ENCODE measurements at regions not wholly inside any gene's neighbourhood (a gene's known extent, or its start where the extent isn't known, plus 50 kb on each side); places are given as distances from the start of the nearest gene placed in this dataset.

GRCh38 chr2:5290900-5291546, 401.2 kb upstream of the SOX11 start:
- peak; percentile 3 for DNase-seq (ENCODE audit: low read depth, low spot score)
- H3K4me3 ChIP-seq (ENCODE audit: low read depth, low read length): no peak overlapping the region
- in situ Hi-C loops (cut with HindIII; ENCODE audit: low sequenced_read_pairs): no loop called here
- TF ChIP-seq, protein P1, sequence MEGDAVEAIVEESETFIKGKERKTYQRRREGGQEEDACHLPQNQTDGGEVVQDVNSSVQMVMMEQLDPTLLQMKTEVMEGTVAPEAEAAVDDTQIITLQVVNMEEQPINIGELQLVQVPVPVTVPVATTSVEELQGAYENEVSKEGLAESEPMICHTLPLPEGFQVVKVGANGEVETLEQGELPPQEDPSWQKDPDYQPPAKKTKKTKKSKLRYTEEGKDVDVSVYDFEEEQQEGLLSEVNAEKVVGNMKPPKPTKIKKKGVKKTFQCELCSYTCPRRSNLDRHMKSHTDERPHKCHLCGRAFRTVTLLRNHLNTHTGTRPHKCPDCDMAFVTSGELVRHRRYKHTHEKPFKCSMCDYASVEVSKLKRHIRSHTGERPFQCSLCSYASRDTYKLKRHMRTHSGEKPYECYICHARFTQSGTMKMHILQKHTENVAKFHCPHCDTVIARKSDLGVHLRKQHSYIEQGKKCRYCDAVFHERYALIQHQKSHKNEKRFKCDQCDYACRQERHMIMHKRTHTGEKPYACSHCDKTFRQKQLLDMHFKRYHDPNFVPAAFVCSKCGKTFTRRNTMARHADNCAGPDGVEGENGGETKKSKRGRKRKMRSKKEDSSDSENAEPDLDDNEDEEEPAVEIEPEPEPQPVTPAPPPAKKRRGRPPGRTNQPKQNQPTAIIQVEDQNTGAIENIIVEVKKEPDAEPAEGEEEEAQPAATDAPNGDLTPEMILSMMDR (IDR thresholded peaks at IDR 0.05; ENCODE audit: low read depth, low read length): no peak

DNA sequence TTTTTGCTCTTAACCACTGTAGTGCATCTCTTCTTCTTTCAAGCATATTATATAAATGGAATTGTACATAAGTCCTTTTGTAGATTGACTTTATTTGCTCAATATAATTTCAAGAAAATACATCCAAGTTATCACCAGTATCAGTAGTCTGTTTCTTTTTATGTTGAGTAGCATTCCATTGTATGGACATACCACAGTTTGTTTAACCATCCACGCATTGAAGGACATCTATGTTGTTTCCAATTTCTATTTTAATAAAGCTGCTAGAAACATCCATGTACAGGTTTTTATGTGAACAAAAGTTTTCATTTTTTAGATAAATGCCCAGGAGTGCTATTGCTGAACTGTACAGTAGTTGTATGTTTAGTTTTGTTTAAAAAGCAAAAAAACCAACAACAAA, 387.5 kb upstream of the SOX11 start:
- TF ChIP-seq, protein P1 (IDR thresholded peaks at IDR 0.05; ENCODE audit: low read depth, low read length): no peak
- H3K4me3 ChIP-seq (ENCODE audit: low read depth, low read length): no peak overlapping the region
- no peak for DNase-seq (ENCODE audit: low read depth, low spot score)
- in situ Hi-C loops (cut with HindIII; ENCODE audit: low sequenced_read_pairs): no loop called here

- TF ChIP-seq, protein P1 (IDR thresholded peaks at IDR 0.05; ENCODE audit: low read depth, low read length): no peak
- no peak overlapping the region for H3K4me3 ChIP-seq (ENCODE audit: low read depth, low read length)
- DNase-seq (ENCODE audit: low read depth, low spot score): no peak
- in situ Hi-C loops (cut with HindIII; ENCODE audit: low sequenced_read_pairs): no loop called here
Measured at GRCh38 chr2:5315041-5315440, 377.1 kb upstream of the SOX11 start.

GRCh38 chr2:5315512-5315911, 376.7 kb upstream of the SOX11 start:
- H3K4me3 ChIP-seq (ENCODE audit: low read depth, low read length): no peak overlapping the region
- no peak for DNase-seq (ENCODE audit: low read depth, low spot score)
- in situ Hi-C loops (cut with HindIII; ENCODE audit: low sequenced_read_pairs): no loop called here
- TF ChIP-seq, protein P1 (IDR thresholded peaks at IDR 0.05; ENCODE audit: low read depth, low read length): no peak

- DNase-seq (ENCODE audit: low read depth, low spot score): no peak
- in situ Hi-C loops (cut with HindIII; ENCODE audit: low sequenced_read_pairs): no loop called here
- H3K4me3 ChIP-seq (ENCODE audit: low read depth, low read length): no peak overlapping the region
- TF ChIP-seq, protein P1 (IDR thresholded peaks at IDR 0.05; ENCODE audit: low read depth, low read length): no peak
Measured at GRCh38 chr2:5316001-5316490, 376.1 kb upstream of the SOX11 start.

DNA sequence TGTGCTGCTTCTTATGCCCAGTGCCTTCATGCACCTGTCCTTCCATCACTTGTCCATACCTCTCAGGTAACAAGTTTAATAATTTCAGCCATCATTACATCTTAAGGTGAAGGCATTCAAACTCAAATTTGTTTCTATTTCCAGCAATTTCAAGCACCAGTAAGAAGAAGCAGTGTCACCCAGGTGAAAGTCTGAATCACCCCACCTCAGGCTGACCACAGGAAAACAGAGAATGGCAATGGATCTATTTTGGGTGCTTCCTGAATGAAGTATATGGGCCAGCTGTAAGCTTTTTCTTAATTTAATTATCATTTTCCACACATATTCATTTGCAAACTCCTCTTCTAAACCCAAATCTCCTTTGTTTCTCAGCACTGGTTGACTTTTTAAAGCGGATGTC, 372.7 kb upstream of the SOX11 start:
- DNase-seq (ENCODE audit: low read depth, low spot score): no peak
- TF ChIP-seq, protein P1 (IDR thresholded peaks at IDR 0.05; ENCODE audit: low read depth, low read length): no peak
- H3K4me3 ChIP-seq (ENCODE audit: low read depth, low read length): no peak overlapping the region
- in situ Hi-C loops (cut with HindIII; ENCODE audit: low sequenced_read_pairs): no loop called here
